Liver (tissue), 7 donors: ENCODE measurements at regions not wholly inside any gene's neighbourhood (a gene's known extent, or its start where the extent isn't known, plus 50 kb on each side); places are given as distances from the start of the nearest gene placed in this dataset.

Source experiments
- DNase-seq: peaks from one replicate; pipeline ENCODE4 v3.0.0-alpha.2; 2017; ENCODE audit warnings: low spot score
- H3K27ac ChIP-seq, 2 donors: one replicate each; pipeline ENCODE4 v1.7.0; 2013; ENCODE audit warnings: inconsistent platforms in 2 of 2, low read length in 2 of 2, control low read depth in 1 of 2, low read depth in 1 of 2, mild to moderate bottlenecking in 1 of 2
- H3K27me3 ChIP-seq, 4 donors: one replicate each; pipeline versions ENCODE4 v1.6.1 to v1.7.0; 2013; ENCODE audit warnings: low read length in 3 of 4, inconsistent platforms in 1 of 4, mild to moderate bottlenecking in 1 of 4, moderate library complexity in 1 of 4; ENCODE audit not compliant: control insufficient read depth in 4 of 4, insufficient read depth in 4 of 4
- H3K36me3 ChIP-seq, 4 donors: one replicate each; pipeline versions ENCODE4 v1.6.1 to v1.7.0; 2013; ENCODE audit warnings: low read length in 3 of 4, mild to moderate bottlenecking in 3 of 4, low read depth in 1 of 4, moderate library complexity in 1 of 4; ENCODE audit not compliant: control insufficient read depth in 4 of 4, insufficient read depth in 3 of 4
- H3K4me1 ChIP-seq, 4 donors: one replicate each; pipeline versions ENCODE4 v1.6.1 to v1.7.0; 2013; ENCODE audit warnings: low read length in 3 of 4, mild to moderate bottlenecking in 3 of 4, moderate library complexity in 1 of 4; ENCODE audit not compliant: control insufficient read depth in 4 of 4, insufficient read depth in 4 of 4
- H3K4me3 ChIP-seq, 3 donors: one replicate each; pipeline versions ENCODE4 v1.6.1 to v1.7.0; 2013; ENCODE audit warnings: low read length in 3 of 3, control low read depth in 1 of 3, low read depth in 1 of 3, mild to moderate bottlenecking in 1 of 3
- H3K9ac ChIP-seq, 2 donors: one replicate each; pipeline ENCODE4 v1.7.0; 2013; ENCODE audit warnings: low read length in 2 of 2, mild to moderate bottlenecking in 2 of 2, moderate library complexity in 2 of 2, control low read depth in 1 of 2, low read depth in 1 of 2
- H3K9me3 ChIP-seq, 4 donors: one replicate each; pipeline versions ENCODE4 v1.6.1 to v1.7.0; 2013; ENCODE audit warnings: low read length in 3 of 4; ENCODE audit not compliant: control insufficient read depth in 4 of 4
- EGR1 ChIP-seq, 2 donors: IDR thresholded peaks; 2 replicates each; pipeline ENCODE4 v1.6.1; 2016 to 2018; ENCODE audit warnings: antibody characterized with exemption in 2 of 2, low read depth in 2 of 2
- FOXA1 ChIP-seq: IDR thresholded peaks from 2 replicates; pipeline ENCODE4 v1.6.1; 2016; ENCODE audit warnings: antibody characterized with exemption
- FOXA2 ChIP-seq: IDR thresholded peaks from 2 replicates; pipeline ENCODE4 v1.6.1; 2016; ENCODE audit warnings: antibody characterized with exemption
- GABPA ChIP-seq, 2 donors: IDR thresholded peaks in 1 of 2; conservative IDR thresholded peaks in 1 of 2; 2 replicates each; pipeline ENCODE4 v1.6.1; 2016; ENCODE audit warnings: antibody characterized with exemption in 2 of 2, mild to moderate bottlenecking in 1 of 2, moderate library complexity in 1 of 2
- HNF4A ChIP-seq, 2 donors: conservative IDR thresholded peaks; 2 replicates each; pipeline ENCODE4 v1.6.1; 2016; ENCODE audit warnings: antibody characterized with exemption in 2 of 2, mild to moderate bottlenecking in 2 of 2
- HNF4G ChIP-seq: IDR thresholded peaks from 2 replicates; pipeline ENCODE4 v1.6.1; 2016; ENCODE audit warnings: antibody characterized with exemption
- JUND ChIP-seq, 2 donors: IDR thresholded peaks; 2 replicates each; pipeline ENCODE4 v1.6.1; 2016; ENCODE audit warnings: antibody characterized with exemption in 2 of 2
- NR2F2 ChIP-seq: IDR thresholded peaks from 2 replicates; pipeline ENCODE4 v1.6.1; 2016; ENCODE audit warnings: antibody characterized with exemption
- RAD21 ChIP-seq, 2 donors: IDR thresholded peaks; 2 replicates each; pipeline ENCODE4 v1.6.1; 2016; ENCODE audit warnings: antibody characterized with exemption in 2 of 2, mild to moderate bottlenecking in 2 of 2
- RXRA ChIP-seq, 2 donors: IDR thresholded peaks; 2 replicates each; pipeline ENCODE4 v1.6.1; 2017 to 2018; ENCODE audit warnings: antibody characterized with exemption in 2 of 2, mild to moderate bottlenecking in 1 of 2
- SP1 ChIP-seq: IDR thresholded peaks from 2 replicates; pipeline ENCODE4 v1.6.1; 2018; ENCODE audit warnings: antibody characterized with exemption, mild to moderate bottlenecking
- TAF1 ChIP-seq: conservative IDR thresholded peaks from 2 replicates; pipeline ENCODE4 v1.6.1; 2016; ENCODE audit warnings: antibody characterized with exemption, mild to moderate bottlenecking
- YY1 ChIP-seq: IDR thresholded peaks from 2 replicates; pipeline ENCODE4 v1.6.1; 2016; ENCODE audit warnings: antibody characterized with exemption, mild to moderate bottlenecking
- TF ChIP-seq, protein P1 (sequence below): IDR thresholded peaks from 2 replicates; pipeline ENCODE4 v1.6.1; 2016; ENCODE audit warnings: antibody characterized with exemption
- TF ChIP-seq, protein P2 (sequence below): IDR thresholded peaks from 2 replicates; pipeline ENCODE4 v1.6.1; 2016; ENCODE audit warnings: antibody characterized with exemption
- TF ChIP-seq, protein P3 (sequence below): IDR thresholded peaks from 2 replicates; pipeline ENCODE4 v1.6.1; 2016; ENCODE audit warnings: antibody characterized with exemption, mild to moderate bottlenecking
- TF ChIP-seq, protein P4 (sequence below): IDR thresholded peaks from 2 replicates; pipeline ENCODE4 v1.6.1; 2016; ENCODE audit warnings: antibody characterized with exemption
- TF ChIP-seq, protein P5 (sequence below): fragments of 150-350 bp; IDR thresholded peaks from 2 replicates; pipeline ENCODE4 v1.5.1; 2017; ENCODE audit warnings: improper control_type of control experiment, low read depth, low read length; ENCODE audit not compliant: missing input control
- donor health status: healthy.
- donor health status: healthy.
- donor health status: healthy.
- donor health status: healthy.

DNA sequence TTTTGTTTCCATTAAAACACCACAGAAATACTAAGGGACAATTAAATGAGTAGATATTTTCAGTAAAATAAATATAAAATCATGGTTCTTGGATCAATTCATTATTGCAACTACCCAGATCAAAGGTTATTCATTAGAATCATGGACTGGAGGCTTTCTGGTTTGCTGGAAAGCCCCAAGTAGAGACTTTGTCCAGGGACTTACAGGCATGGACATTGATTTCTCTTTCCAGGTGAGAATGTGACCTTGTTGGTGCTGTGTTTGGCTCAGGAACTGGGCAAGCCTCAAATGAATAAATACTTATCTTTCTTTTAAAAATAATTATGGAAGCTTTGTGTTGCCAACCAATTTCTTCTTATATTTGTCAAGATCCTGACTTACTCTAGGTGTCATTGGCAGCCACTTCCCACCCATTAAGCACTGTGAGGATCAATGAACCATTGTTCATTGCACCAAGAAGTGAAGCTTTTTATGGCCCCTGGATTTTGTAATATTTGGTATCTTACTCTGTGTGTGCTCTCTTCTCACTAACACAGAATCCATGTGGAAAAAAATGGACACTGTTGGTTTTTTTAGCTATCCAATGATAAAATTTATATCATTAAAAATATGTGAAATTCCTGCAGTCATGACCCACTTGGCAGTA is 205.8 kb upstream of the NRXN1 start:
- no peak overlapping the region for H3K4me3 ChIP-seq
- H3K4me1 ChIP-seq: peaks cover 0 to 6% (median 1%) of the 10 kb centered on the region in 4 donors
- peaks cover 0 to 2% (median 0%) of the 10 kb centered on the region in 4 donors for H3K9me3 ChIP-seq
- H3K36me3 ChIP-seq: no peaks in the 10 kb centered on the region
- no peak for DNase-seq
- no peaks in the 10 kb centered on the region for H3K27me3 ChIP-seq
- no peak overlapping the region for H3K27ac ChIP-seq
- H3K9ac ChIP-seq: no peak overlapping the region
- TF ChIP-seq RXRA (IDR thresholded peaks at IDR 0.05) (peak; percentile 67 to 83), TAF1 (no peak), RAD21 (IDR thresholded peaks at IDR 0.05) (peak in 1 of 2 donors; percentile 40), HNF4A (conservative IDR thresholded peaks at IDR 0.05) (peak; percentile 88 to 89), JUND (IDR thresholded peaks at IDR 0.05) (peak in 1 of 2 donors; percentile 36), NR2F2 (peak; percentile 27), FOXA2 (no peak), SP1 (peak; percentile 76), HNF4G (peak; percentile 58), FOXA1 (no peak), GABPA (IDR thresholded peaks at IDR 0.05 in 1 of 2, conservative IDR thresholded peaks at IDR 0.05 in 1 of 2) (no peak), EGR1 (IDR thresholded peaks at IDR 0.05; ENCODE audit: low read depth in 2 of 2) (no peak), YY1 (peak; percentile 43)
- TF ChIP-seq, protein P1, sequence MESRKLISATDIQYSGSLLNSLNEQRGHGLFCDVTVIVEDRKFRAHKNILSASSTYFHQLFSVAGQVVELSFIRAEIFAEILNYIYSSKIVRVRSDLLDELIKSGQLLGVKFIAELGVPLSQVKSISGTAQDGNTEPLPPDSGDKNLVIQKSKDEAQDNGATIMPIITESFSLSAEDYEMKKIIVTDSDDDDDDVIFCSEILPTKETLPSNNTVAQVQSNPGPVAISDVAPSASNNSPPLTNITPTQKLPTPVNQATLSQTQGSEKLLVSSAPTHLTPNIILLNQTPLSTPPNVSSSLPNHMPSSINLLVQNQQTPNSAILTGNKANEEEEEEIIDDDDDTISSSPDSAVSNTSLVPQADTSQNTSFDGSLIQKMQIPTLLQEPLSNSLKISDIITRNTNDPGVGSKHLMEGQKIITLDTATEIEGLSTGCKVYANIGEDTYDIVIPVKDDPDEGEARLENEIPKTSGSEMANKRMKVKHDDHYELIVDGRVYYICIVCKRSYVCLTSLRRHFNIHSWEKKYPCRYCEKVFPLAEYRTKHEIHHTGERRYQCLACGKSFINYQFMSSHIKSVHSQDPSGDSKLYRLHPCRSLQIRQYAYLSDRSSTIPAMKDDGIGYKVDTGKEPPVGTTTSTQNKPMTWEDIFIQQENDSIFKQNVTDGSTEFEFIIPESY: no peak
- TF ChIP-seq, protein P2, sequence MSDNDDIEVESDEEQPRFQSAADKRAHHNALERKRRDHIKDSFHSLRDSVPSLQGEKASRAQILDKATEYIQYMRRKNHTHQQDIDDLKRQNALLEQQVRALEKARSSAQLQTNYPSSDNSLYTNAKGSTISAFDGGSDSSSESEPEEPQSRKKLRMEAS: peak; percentile 21
- TF ChIP-seq, protein P3, sequence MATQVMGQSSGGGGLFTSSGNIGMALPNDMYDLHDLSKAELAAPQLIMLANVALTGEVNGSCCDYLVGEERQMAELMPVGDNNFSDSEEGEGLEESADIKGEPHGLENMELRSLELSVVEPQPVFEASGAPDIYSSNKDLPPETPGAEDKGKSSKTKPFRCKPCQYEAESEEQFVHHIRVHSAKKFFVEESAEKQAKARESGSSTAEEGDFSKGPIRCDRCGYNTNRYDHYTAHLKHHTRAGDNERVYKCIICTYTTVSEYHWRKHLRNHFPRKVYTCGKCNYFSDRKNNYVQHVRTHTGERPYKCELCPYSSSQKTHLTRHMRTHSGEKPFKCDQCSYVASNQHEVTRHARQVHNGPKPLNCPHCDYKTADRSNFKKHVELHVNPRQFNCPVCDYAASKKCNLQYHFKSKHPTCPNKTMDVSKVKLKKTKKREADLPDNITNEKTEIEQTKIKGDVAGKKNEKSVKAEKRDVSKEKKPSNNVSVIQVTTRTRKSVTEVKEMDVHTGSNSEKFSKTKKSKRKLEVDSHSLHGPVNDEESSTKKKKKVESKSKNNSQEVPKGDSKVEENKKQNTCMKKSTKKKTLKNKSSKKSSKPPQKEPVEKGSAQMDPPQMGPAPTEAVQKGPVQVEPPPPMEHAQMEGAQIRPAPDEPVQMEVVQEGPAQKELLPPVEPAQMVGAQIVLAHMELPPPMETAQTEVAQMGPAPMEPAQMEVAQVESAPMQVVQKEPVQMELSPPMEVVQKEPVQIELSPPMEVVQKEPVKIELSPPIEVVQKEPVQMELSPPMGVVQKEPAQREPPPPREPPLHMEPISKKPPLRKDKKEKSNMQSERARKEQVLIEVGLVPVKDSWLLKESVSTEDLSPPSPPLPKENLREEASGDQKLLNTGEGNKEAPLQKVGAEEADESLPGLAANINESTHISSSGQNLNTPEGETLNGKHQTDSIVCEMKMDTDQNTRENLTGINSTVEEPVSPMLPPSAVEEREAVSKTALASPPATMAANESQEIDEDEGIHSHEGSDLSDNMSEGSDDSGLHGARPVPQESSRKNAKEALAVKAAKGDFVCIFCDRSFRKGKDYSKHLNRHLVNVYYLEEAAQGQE: peak; percentile 21
- TF ChIP-seq, protein P4, sequence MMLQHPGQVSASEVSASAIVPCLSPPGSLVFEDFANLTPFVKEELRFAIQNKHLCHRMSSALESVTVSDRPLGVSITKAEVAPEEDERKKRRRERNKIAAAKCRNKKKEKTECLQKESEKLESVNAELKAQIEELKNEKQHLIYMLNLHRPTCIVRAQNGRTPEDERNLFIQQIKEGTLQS: no peak
- TF ChIP-seq, protein P5, sequence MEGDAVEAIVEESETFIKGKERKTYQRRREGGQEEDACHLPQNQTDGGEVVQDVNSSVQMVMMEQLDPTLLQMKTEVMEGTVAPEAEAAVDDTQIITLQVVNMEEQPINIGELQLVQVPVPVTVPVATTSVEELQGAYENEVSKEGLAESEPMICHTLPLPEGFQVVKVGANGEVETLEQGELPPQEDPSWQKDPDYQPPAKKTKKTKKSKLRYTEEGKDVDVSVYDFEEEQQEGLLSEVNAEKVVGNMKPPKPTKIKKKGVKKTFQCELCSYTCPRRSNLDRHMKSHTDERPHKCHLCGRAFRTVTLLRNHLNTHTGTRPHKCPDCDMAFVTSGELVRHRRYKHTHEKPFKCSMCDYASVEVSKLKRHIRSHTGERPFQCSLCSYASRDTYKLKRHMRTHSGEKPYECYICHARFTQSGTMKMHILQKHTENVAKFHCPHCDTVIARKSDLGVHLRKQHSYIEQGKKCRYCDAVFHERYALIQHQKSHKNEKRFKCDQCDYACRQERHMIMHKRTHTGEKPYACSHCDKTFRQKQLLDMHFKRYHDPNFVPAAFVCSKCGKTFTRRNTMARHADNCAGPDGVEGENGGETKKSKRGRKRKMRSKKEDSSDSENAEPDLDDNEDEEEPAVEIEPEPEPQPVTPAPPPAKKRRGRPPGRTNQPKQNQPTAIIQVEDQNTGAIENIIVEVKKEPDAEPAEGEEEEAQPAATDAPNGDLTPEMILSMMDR: no peak
